Panc1 (cell line): ENCODE measurements at regions not wholly inside any gene's neighbourhood (a gene's known extent, or its start where the extent isn't known, plus 50 kb on each side); places are given as distances from the start of the nearest gene placed in this dataset.

Experiments used
- TCF7L2 ChIP-seq: IDR thresholded peaks from 2 replicates; pipeline ENCODE4 v1.6.1; 2011; ENCODE audit warnings: mild to moderate bottlenecking, low read depth, low read length, inconsistent platforms
- TF ChIP-seq, protein P1 (sequence below): fragments of 450-650 bp; IDR thresholded peaks from 2 replicates; pipeline ENCODE4 v1.5.1; 2017; ENCODE audit warnings: mild to moderate bottlenecking

DNA sequence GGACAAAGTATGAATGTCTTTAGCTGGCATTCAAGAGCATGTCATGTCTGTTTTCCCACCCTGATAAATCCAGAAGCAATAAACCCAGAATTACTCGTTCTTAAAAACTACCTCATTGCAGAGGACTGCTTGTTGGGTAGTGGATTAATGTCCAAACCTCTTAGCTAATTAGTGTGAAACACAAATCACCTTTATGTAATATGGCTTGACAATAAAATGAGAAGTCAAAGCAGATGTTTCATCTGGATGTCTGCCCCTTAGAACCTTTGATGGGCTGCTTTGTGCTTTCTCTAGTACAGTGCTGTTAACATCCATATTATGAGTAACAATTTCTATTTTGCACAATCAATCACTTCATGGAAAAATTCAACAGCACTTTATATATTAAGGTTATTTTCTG lies 149.1 kb upstream of the TUT7 start:
- TF ChIP-seq, protein P1, sequence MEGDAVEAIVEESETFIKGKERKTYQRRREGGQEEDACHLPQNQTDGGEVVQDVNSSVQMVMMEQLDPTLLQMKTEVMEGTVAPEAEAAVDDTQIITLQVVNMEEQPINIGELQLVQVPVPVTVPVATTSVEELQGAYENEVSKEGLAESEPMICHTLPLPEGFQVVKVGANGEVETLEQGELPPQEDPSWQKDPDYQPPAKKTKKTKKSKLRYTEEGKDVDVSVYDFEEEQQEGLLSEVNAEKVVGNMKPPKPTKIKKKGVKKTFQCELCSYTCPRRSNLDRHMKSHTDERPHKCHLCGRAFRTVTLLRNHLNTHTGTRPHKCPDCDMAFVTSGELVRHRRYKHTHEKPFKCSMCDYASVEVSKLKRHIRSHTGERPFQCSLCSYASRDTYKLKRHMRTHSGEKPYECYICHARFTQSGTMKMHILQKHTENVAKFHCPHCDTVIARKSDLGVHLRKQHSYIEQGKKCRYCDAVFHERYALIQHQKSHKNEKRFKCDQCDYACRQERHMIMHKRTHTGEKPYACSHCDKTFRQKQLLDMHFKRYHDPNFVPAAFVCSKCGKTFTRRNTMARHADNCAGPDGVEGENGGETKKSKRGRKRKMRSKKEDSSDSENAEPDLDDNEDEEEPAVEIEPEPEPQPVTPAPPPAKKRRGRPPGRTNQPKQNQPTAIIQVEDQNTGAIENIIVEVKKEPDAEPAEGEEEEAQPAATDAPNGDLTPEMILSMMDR, result no peak
- no peak for TF ChIP-seq TCF7L2
